Right lobe of liver (tissue), 6 donors: ENCODE measurements at regions not wholly inside any gene's neighbourhood (a gene's known extent, or its start where the extent isn't known, plus 50 kb on each side); places are given as distances from the start of the nearest gene placed in this dataset.

ENCODE experiments used
- ATAC-seq, 4 donors: fragments of 200-7000 bp; cut with Tn5 transposase; one replicate each; pipeline ENCODE4 v1.9.1; 2020; ENCODE audit warnings: mild to moderate bottlenecking in 4 of 4, moderate library complexity in 4 of 4
- DNase-seq, 3 donors: peaks; one replicate each; pipeline ENCODE4 v3.0.0-alpha.2; 2020
- H3K27ac ChIP-seq, 3 donors: fragments of 200-600 bp; one replicate each; pipeline ENCODE4 v1.8.0; 2022
- H3K27me3 ChIP-seq, 2 donors: fragments of 200-600 bp; one replicate each; pipeline ENCODE4 v1.8.0; 2022
- H3K36me3 ChIP-seq, 4 donors: fragments of 200-600 bp; sonication (generic) in 1 of 4; one replicate each; pipeline versions ENCODE4 v1.5.1 to v1.8.0; 2017 to 2022; ENCODE audit warnings: control low read depth in 1 of 4
- H3K4me1 ChIP-seq, 4 donors: fragments of 200-600 bp; sonication (generic) in 1 of 4; one replicate each; pipeline versions ENCODE4 v1.5.1 to v1.8.0; 2017 to 2022; ENCODE audit warnings: control low read depth in 1 of 4
- H3K4me3 ChIP-seq, 3 donors: fragments of 200-600 bp; one replicate each; pipeline ENCODE4 v1.8.0; 2022
- H3K9me3 ChIP-seq, 4 donors: fragments of 200-600 bp; sonication (generic) in 1 of 4; one replicate each; pipeline versions ENCODE4 v1.5.1 to v1.8.0; 2017 to 2022; ENCODE audit warnings: control low read depth in 1 of 4
- CTCF ChIP-seq, 4 donors: fragments of 200-600 bp in 3 of 4; fragments of 450-650 bp in 1 of 4; IDR thresholded peaks; one replicate each; pipeline versions ENCODE4 v1.5.1 to v1.8.0; 2016 to 2022; ENCODE audit warnings: antibody characterized with exemption in 4 of 4, mild to moderate bottlenecking in 2 of 4
- POLR2A ChIP-seq: fragments of 450-650 bp; IDR thresholded peaks from one replicate; pipeline ENCODE4 v1.6.1; 2017; ENCODE audit warnings: antibody characterized with exemption, mild to moderate bottlenecking
- WGBS: methylation state at CpG from one replicate; pipeline ENCODE4 v1.1.6; 2018; ENCODE audit warnings: low coverage, low lambda C conversion rate; ENCODE audit not compliant: insufficient coverage; ENCODE audit errors: missing lambda C conversion rate; 5-methylcytosine and 5-hydroxymethylcytosine counted together
- intact Hi-C, 2 donors: fragments of 100-400 bp; cut with DNase I; formaldehyde crosslinking; loops; one replicate each; pipeline versions ENCODE4 v1.11.2 to v1.14.1; 2022
- donor health status: DM: no; HTN: yes; CAD: no.
- donor health status: DM: no; HTN: no; CAD: no.
- donor health status: DM: no; HTN: no; CAD: no.
- donor health status: DM: no; HTN: yes; CAD: no.
- donor health status: DM: no; HTN: yes; CAD: no.

DNA sequence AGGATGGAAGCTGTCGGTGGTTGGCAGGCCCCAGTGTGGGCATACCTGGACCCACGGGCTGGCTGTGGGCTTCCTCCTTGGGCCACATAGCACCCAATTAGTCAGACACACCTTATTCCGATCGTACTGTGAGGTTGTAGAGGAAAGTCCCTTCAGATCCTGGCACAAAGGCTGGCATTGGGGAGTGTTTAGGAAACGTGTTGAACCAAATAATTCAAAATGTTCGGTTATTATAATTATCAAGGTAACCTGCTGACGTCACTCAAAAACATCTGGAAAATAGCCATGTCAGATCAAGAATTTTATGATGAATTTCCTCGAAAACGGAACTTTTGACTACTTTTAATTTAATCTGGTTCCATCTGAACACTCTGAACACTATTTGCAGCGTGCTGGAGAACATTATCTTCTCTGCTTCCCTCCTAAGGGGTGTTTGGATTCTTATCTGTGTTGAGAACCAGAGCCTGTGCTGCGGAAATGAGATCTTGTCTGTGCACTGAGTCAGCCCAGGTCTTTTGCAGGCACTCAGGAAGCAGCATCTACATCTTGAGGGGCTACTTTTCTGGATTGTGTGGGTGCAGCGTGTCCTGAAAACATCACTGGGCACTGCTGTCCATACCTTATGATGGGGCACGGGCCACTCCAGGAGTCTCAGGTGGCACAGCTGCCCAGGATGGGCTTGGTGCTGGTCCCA, 100.3 kb downstream of the SLC25A47 start:
- peak in 1 of 3 donors; percentile 17 for DNase-seq
- Histone ChIP-seq H3K4me3 (no peak overlapping the region), H3K36me3 (no peaks in the 10 kb centered on the region), H3K9me3 (no peaks in the 10 kb centered on the region), H3K27me3 (no peaks in the 10 kb centered on the region), H3K27ac (no peak overlapping the region), H3K4me1 (no peaks in the 10 kb centered on the region)
- 82% methylated on average over 8 of the region's 13 CpGs for WGBS
- TF ChIP-seq POLR2A (no peak), CTCF (IDR thresholded peaks at IDR 0.05) (no peak)
- ATAC-seq: no peak
- intact Hi-C loops: no loop called here

- H3K4me3 ChIP-seq: no peak overlapping the region
- TF ChIP-seq CTCF (IDR thresholded peaks at IDR 0.05): no peak
- TF ChIP-seq POLR2A: no peak
- no peaks in the 10 kb centered on the region for H3K4me1 ChIP-seq
- no peak for DNase-seq
- H3K27me3 ChIP-seq: no peaks in the 10 kb centered on the region
- H3K36me3 ChIP-seq: no peaks in the 10 kb centered on the region
- no peak overlapping the region for H3K27ac ChIP-seq
- intact Hi-C loops: no loop called here
- ATAC-seq: peak in 1 of 4 donors; percentile 42
- WGBS: 20% methylated on average over 1 of the region's 6 CpGs
- H3K9me3 ChIP-seq: no peaks in the 10 kb centered on the region
Observed at GRCh38 chr14:100424504-100425428, 101.6 kb downstream of the SLC25A47 start.

GRCh38 chr14:100425429-100425827, 102.3 kb downstream of the SLC25A47 start:
- ATAC-seq: no peak
- Histone ChIP-seq H3K4me1 (no peaks in the 10 kb centered on the region), H3K27ac (no peak overlapping the region), H3K4me3 (no peak overlapping the region), H3K9me3 (no peaks in the 10 kb centered on the region), H3K36me3 (no peaks in the 10 kb centered on the region), H3K27me3 (no peaks in the 10 kb centered on the region)
- DNase-seq: no peak
- TF ChIP-seq POLR2A: no peak
- TF ChIP-seq CTCF (IDR thresholded peaks at IDR 0.05): no peak
- 75% methylated on average over 7 of the region's 7 CpGs for WGBS
- intact Hi-C loops: no loop called here

DNA sequence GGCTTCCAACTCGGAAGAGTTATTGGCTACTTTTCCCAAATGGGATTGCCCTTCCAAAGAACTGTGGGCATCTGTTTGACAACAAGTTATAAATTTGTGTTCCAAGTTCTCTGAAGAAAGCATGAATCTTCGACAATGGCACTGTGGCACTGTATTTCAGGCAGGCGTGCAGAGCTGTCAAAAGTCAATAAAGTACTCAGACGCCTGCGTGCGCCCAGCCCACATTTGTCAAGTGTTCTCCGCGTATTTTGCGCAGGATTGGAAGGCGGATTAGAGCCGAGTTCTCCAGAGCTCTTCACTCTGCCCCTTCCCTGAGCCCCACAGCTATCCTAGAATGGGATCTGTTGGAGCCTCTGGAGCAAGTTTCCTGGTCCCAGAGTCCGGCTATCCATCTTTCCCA, 103.2 kb downstream of the SLC25A47 start:
- Histone ChIP-seq H3K36me3 (no peaks in the 10 kb centered on the region), H3K9me3 (no peaks in the 10 kb centered on the region), H3K27ac (no peak overlapping the region), H3K4me3 (no peak overlapping the region), H3K27me3 (no peaks in the 10 kb centered on the region), H3K4me1 (no peaks in the 10 kb centered on the region)
- TF ChIP-seq POLR2A: no peak
- no peak for TF ChIP-seq CTCF (IDR thresholded peaks at IDR 0.05)
- intact Hi-C loops: no loop called here
- WGBS: 95% methylated on average over 10 of the region's 12 CpGs
- DNase-seq: no peak
- ATAC-seq: no peak
